Osteocyte (in vitro differentiated cells): ENCODE measurements at regions not wholly inside any gene's neighbourhood (a gene's known extent, or its start where the extent isn't known, plus 50 kb on each side); places are given as distances from the start of the nearest gene placed in this dataset.
"Not testable (repeated sequence)": the region's sequence is repeated elsewhere in the genome, so short reads cannot be mapped to it uniquely, and the experiment has no call there.

Experiments
- DNase-seq: peaks from one replicate; pipeline ENCODE4 v3.0.0; 2021; ENCODE audit warnings: mixed read lengths; ENCODE audit not compliant: unreplicated experiment; ENCODE audit errors: extremely low spot score
- H3K27ac Mint-ChIP-seq: one replicate; pipeline ENCODE4 v1.8.0; 2021; ENCODE audit warnings: mild to moderate bottlenecking, mixed read lengths; ENCODE audit not compliant: unreplicated experiment
- H3K27me3 Mint-ChIP-seq: one replicate; pipeline ENCODE4 v1.8.0; 2021; ENCODE audit warnings: mixed read lengths; ENCODE audit not compliant: unreplicated experiment
- H3K36me3 Mint-ChIP-seq: one replicate; pipeline ENCODE4 v1.8.0; 2021; ENCODE audit warnings: mixed read lengths; ENCODE audit not compliant: unreplicated experiment
- H3K4me1 Mint-ChIP-seq: one replicate; pipeline ENCODE4 v1.8.0; 2021; ENCODE audit warnings: mixed read lengths; ENCODE audit not compliant: unreplicated experiment
- H3K4me3 Mint-ChIP-seq: one replicate; pipeline ENCODE4 v1.8.0; 2021; ENCODE audit warnings: mild to moderate bottlenecking, moderate library complexity, mixed read lengths; ENCODE audit not compliant: unreplicated experiment
- H3K9me3 Mint-ChIP-seq: one replicate; pipeline ENCODE4 v1.8.0; 2021; ENCODE audit warnings: mixed read lengths; ENCODE audit not compliant: unreplicated experiment
- CTCF ChIP-seq: fragments of 200-600 bp; sonication (generic); IDR thresholded peaks from 2 replicates; pipeline ENCODE4 v1.5.0; 2021; ENCODE audit warnings: antibody characterized with exemption, mild to moderate bottlenecking, moderate library complexity

- H3K27me3 Mint-ChIP-seq = no peaks in the 10 kb centered on the region
- TF ChIP-seq CTCF = no peak
- H3K9me3 Mint-ChIP-seq = peaks cover 4% of the 10 kb centered on the region
- H3K4me1 Mint-ChIP-seq = no peaks in the 10 kb centered on the region
- no peak for DNase-seq
- H3K36me3 Mint-ChIP-seq = no peaks in the 10 kb centered on the region
- no peak overlapping the region for H3K27ac Mint-ChIP-seq
- no peak overlapping the region for H3K4me3 Mint-ChIP-seq
Observed at GRCh38 chr15:54772663-54773062, 424.1 kb downstream of the RSL24D1 start.

- not testable (repeated sequence) for H3K27ac Mint-ChIP-seq, H3K4me3 Mint-ChIP-seq, H3K36me3 Mint-ChIP-seq, DNase-seq, H3K27me3 Mint-ChIP-seq, H3K4me1 Mint-ChIP-seq
- peaks cover 51% of the 10 kb centered on the region for H3K9me3 Mint-ChIP-seq
Observed at GRCh38 chr15:54749461-54749860, 447.3 kb downstream of the RSL24D1 start.

DNA sequence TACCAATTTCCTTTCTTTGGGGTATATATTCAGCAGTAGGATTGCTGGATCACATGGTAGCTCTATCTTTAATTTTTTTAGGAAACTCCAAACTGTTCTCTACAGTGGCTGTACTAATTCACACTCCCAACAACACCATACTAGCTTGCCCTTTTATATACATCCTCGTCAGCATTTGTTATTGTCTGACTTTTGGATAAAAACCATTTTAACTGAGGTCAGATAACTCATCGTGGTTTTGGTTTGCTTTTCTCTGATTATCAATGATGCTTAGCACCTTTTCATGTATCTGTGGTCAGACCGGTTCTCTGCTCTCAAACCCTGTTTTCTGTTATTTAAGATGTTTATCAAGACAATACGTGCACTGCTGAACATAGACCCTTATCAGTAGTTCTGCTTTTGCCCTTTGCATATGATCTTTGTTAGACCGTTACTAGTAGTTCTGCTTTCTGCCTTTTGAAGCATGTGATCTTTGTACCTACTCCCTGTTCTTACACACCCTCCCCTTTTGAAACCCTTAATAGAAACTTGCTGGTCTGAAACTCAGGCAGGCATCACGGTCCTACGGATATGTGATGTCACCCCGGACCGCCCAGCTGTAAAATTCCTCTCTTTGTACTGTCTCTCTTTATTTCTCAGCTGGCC lies 474.3 kb downstream of the RSL24D1 start:
- no peaks in the 10 kb centered on the region for H3K27me3 Mint-ChIP-seq
- H3K9me3 Mint-ChIP-seq = peaks cover 65% of the 10 kb centered on the region
- H3K4me3 Mint-ChIP-seq = no peak overlapping the region
- no peak for TF ChIP-seq CTCF
- no peaks in the 10 kb centered on the region for H3K4me1 Mint-ChIP-seq
- DNase-seq = no peak
- H3K36me3 Mint-ChIP-seq = no peaks in the 10 kb centered on the region
- no peak overlapping the region for H3K27ac Mint-ChIP-seq

DNA sequence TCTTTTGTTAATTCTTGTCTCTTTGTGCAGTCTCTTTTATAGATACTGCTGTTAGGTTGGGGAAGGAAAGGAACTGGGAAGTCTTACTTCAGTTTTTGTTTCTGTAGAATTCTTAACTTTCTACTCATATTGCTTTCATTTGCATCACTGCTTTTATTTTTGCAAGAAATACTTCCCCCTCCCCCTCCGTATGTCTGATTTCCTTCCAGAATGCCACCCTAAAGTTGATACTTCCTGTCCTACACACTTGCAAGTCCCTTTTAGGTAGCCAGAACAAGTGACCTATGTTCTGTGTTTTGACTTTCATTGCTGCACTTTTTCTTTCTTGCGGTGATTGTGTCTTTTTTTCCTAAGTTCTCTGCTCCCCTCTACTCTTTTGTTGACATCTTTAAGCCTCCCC lies 477.4 kb downstream of the RSL24D1 start:
- TF ChIP-seq CTCF = no peak
- H3K27me3 Mint-ChIP-seq = no peaks in the 10 kb centered on the region
- H3K36me3 Mint-ChIP-seq = no peaks in the 10 kb centered on the region
- H3K4me3 Mint-ChIP-seq = no peak overlapping the region
- H3K9me3 Mint-ChIP-seq = peaks cover 44% of the 10 kb centered on the region
- no peak for DNase-seq
- H3K4me1 Mint-ChIP-seq = no peaks in the 10 kb centered on the region
- no peak overlapping the region for H3K27ac Mint-ChIP-seq

GRCh38 chr15:54707805-54708752 lies 488.7 kb downstream of the RSL24D1 start:
- Mint-ChIP-seq H3K9me3 (peaks cover 8% of the 10 kb centered on the region), H3K4me1 (no peaks in the 10 kb centered on the region), H3K27ac (no peak overlapping the region), H3K36me3 (no peaks in the 10 kb centered on the region), H3K27me3 (no peaks in the 10 kb centered on the region), H3K4me3 (no peak overlapping the region)
- no peak for TF ChIP-seq CTCF
- DNase-seq = no peak
